ENCODE measurements at regions not wholly inside any gene's neighbourhood (a gene's known extent, or its start where the extent isn't known, plus 50 kb on each side); places are given as distances from the start of the nearest gene placed in this dataset.

DNA sequence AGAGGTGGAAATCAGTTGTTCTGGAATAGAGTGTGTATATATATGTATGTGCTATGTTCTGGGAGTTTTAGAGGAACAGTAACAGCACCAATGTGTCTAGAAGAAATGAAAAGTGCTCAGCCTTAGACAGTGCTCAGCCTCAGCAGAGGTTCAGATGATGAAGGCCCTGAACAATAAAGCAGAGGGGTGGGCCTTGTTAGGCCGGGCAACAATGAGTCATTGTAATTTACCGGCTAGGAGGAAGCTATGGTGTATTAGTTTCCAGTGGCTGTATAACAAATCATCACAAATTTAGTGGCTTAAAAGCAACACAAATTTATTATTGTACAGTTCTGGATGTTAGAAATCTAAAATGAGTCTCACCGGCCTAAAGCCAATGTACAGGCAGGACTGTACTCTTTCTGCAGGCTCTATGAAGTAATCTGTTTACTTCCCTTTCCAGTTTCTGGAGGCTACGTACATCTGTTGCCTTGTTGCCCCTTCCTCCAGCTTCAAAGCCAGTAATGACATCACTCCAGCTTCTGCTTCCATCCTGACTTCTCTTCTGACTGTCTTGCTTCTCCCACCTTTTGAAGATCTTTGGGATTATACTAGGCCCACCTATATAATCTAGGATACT is 84.6 kb downstream of the CH25H start:
- no peak for TF ChIP-seq POLR2A (IDR thresholded peaks at IDR 0.05; ENCODE audit: low read length)
- no peak for TF ChIP-seq GATA1 (IDR thresholded peaks at IDR 0.05; ENCODE audit: low read depth, low read length)

All from erythroblast (primary cell).